GM19467 (cell line): ENCODE measurements at regions not wholly inside any gene's neighbourhood (a gene's known extent, or its start where the extent isn't known, plus 50 kb on each side); places are given as distances from the start of the nearest gene placed in this dataset.

ENCODE experiments used
- ATAC-seq: cut with Tn5 transposase; IDR thresholded peaks from one replicate; pipeline ENCODE4 v1.9.1; 2021; ENCODE audit warnings: mild to moderate bottlenecking, moderate library complexity; ENCODE audit not compliant: unreplicated experiment

DNA sequence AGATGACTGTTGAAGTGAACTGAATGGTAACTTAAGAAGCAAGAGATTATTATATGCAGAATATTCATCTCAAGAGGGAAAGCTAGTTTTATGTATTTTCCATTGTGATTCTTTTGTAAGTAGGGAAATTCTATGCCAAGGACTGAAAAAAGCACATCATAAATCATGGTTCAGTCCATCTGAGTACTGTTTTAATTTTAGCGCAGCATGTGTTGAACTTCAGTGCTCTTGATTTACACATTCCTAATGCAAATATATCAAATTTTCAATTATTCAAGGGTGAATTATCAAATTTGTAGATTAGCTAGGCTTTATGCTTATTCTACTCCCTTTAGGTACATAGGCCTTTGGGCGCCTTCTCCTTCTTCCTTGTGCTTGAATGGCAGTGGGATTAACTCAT, 50.3 kb upstream of the TCF12 start:
- no peak for ATAC-seq

DNA sequence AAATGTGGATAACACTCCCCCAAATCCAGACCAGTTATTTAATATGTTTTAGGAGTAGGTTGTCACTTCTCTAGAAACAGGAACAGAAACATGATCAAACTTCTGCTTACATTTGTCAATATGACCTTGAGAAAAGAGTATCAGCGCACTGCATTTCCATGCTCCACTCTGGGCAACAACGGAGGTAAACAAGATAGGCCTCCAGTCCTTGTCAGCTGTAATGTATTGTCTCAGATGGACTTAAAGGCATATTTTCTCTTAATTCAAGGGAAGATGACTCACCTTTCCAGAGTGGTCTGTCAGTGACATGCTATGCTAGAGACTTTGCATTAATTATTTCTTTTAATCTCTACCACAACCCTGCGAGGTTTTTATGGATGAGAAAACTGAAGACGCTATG, 51.6 kb upstream of the TCF12 start:
- ATAC-seq = no peak

DNA sequence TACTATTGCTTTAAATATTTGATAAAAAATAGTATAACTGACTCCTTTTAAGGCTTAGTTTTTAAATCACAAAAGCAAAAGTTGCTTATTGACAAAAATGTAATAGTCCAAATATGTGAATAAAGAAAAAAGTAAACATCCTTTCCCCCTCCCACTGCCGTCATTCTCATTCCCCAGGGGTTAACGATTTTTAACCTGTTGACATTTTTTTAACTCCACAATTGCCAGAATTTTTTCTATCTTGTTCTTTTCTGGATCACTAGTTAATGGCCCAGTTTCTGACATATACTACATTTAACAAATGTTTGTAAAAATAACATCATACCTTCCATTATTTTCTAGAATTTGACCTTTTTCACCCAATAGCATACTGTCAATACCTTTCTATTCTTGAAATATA, 60.6 kb upstream of the TCF12 start:
- no peak for ATAC-seq

GRCh38 chr15:56856934-56857333, 61.5 kb upstream of the TCF12 start:
- no peak for ATAC-seq

DNA sequence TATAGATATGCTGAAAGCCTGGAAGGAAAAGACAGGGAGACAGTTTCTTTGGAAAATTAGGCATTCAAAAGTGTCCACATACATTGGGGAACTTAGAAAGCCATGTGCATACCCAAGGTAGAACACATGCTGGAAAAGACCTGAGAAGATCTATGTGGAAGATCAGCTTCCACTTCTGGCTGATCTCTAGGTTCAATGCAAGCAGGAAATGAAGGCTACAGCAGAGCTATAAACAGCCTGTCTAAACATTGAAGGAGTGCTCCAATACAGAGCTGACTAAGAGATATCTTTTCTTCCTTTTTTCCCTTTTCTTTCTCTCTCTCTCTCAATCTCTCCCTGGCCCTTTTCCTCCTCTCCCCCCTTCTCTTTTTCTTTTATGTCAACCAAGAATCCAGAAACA, 73.6 kb upstream of the TCF12 start:
- ATAC-seq = no peak

DNA sequence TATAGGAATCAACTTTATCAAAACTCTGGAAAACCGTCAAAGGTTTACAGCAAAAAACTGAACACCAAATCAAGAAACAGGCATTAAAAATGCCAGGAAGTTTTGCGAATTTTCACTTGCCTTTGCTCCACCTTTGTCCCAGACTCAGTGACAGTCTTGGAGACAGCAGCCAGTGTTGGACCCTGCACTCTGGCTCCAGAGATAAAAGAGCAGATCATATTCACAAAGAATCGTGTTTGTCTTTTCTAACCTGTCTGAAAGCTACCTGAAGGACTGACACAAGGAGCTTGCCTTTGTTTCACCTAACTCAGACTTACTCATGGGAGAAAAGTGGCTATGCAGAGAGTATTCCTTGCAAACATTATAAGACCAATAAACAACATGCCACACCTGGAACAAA, 74.0 kb upstream of the TCF12 start:
- no peak for ATAC-seq

DNA sequence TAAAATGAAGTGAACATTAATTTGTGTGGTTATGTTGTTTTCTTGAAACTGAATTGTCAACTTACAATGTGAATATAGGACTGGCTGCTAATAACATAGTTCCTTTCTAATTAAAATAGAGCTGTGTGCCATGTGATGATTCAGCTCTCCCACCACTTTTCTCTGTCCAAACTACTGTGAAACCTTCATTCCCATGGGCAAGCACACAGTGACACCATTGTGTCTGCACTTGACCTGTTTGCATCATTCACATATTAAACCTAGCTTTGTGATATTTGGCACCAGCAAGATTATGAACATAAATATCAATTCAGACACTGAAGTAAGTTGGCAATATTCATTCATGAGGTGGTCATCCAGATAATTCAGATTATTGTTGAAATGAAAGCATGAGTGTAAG, 78.8 kb upstream of the TCF12 start:
- no peak for ATAC-seq

DNA sequence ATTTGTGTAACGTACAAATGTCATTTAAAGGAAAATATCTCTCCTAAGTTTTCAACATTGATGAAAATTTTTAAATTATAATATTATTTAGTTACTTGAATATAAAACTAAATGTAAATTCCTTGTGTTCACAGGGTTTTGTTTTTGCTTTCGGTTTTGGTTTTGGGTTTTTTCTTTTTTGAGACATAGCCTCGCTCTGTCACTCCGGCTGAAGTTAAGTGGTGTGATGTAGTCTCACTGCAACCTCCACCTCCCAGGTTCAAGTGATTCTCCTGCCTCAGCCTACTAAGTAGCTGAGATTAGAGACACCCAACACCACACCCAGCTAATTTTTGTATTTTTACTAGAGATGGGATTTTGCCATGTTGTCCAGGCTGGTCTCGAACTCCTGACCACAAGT, 79.3 kb upstream of the TCF12 start:
- no peak for ATAC-seq

GRCh38 chr15:56838085-56838484, 80.4 kb upstream of the TCF12 start:
- ATAC-seq = no peak

DNA sequence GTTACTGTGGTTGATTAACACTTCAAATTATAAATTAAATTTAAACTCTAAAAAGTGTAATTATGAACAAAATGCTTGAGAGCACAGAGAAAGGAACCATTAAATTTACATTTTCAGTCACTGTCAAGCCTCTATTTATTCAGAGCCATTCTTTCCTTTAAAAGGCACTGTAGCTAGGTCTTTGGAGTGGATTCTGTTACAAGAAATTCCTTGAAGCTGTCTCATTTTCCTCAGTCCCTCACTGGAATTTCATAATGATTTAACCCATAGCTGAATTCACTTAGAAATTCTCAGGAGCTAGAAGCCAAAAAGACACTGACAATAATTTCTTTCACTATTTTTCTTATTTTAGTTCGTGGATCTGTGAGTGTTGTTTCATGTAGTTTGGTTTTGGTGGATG, 81.2 kb upstream of the TCF12 start:
- no peak for ATAC-seq

- ATAC-seq = no peak
Observed at GRCh38 chr15:56835718-56836171, 82.7 kb upstream of the TCF12 start.

DNA sequence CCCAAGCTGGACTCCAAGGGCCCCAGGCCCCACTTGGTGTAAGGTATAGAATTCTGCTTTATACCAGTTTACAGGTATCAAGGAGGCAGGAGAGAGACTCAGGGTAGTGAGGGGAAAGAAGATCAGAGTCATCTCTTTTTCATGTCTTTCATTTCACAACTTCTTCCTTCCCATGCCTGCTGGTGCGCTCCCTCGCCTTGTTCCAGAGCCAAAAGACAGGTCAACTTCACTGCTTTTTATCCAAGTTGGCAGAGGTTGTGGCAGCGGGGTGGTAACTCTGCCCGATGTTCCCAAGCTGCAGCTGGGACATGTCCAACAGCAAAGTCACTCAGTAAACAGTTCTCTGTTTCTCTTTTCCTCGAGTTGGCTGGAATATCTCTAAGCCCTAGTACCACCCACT, 86.3 kb upstream of the TCF12 start:
- ATAC-seq = no peak

DNA sequence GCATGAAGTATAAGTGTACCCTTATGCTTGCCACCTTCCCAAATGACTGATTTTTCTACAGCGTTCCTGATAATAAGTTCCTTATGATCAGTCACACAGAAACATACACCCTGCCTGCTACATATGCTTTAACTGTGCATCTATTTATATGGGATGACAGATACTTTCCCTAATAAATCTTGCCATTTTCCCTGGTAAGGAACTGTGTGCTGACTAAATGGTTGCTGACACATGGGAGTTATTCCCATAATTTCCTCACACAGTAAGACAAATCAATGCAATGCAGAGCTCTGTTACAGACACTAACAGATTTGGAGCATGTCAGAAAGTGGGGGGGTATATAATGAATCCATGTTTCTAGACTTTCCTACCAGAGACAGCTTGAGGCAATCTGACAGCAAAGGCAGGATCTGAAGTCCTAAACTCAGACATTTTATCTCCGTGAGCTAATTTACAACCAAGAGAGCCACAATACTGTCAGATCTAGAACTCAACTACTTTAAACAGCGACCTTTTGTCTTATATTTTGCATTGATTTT, 86.9 kb upstream of the TCF12 start:
- ATAC-seq = no peak

DNA sequence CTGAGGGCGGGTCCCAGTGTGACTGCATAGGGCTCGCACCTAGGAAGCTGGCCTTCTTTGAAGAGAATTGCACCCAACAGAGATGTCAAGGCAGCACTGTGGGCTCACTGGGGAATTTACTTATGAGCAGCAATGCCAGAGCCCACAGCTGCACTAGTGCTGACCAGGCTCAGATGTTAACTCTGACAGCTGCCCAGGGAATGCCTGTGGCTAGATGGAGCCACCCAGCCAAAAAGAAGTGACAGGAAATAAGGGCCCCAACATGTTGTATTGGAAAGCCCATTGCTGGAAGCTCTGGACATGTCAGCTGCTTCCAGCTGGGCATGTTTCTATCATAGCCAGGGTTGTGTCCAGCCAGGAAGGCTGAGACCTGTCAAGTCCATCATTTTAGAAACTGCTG, 90.9 kb upstream of the ZNF280D start:
- ATAC-seq = no peak

DNA sequence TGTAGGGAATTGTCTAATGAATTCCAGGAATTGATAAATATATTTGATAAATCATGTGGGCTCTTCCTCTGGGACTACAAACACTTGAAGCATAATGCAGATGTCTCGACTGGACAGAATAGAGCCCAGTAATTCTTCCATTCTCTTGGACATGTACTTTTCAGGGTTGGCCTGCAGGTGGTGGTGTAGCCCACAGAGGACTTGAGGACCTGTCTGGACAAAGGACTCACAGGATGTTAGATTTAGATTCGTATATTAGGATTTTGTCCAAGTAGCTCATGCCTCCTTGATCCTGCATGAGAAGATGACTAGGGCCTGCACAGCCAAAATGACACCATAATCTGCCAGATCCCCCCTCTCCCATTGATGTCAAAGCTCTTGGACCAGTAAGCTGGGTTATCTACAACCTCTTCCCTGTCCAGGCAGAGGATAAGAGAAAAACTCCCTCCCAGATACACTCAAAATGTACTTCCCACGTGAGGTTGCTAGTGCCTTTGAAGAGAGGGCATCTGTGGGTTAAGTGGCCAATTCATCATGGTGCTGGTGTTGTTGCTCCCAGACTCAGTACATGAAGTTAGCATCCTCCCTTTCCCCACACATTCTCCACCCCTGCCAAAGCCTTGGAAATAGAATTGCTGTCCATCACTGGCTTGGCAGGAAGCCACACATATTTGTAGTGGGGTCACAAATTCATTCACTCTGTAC, 88.6 kb upstream of the ZNF280D start:
- ATAC-seq = peak; percentile 73

DNA sequence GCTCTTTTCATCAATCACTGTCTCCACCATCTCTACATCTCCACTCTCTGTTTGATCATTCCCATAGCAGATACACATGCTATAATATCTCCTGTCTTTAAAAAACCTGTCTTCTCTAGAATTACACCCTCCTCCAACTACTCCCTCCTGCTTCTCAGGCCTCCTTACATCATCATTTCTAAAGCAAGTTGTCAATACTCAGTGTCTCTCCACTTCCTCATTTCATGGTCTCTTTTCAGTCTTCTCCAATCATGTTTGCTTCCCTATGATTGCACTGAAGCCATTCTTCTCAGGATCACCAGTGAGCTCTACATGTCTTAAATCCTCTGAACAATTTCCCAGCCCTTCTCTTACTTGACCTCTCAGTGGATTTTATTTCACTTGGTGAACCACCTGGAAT, 87.0 kb upstream of the ZNF280D start:
- no peak for ATAC-seq

DNA sequence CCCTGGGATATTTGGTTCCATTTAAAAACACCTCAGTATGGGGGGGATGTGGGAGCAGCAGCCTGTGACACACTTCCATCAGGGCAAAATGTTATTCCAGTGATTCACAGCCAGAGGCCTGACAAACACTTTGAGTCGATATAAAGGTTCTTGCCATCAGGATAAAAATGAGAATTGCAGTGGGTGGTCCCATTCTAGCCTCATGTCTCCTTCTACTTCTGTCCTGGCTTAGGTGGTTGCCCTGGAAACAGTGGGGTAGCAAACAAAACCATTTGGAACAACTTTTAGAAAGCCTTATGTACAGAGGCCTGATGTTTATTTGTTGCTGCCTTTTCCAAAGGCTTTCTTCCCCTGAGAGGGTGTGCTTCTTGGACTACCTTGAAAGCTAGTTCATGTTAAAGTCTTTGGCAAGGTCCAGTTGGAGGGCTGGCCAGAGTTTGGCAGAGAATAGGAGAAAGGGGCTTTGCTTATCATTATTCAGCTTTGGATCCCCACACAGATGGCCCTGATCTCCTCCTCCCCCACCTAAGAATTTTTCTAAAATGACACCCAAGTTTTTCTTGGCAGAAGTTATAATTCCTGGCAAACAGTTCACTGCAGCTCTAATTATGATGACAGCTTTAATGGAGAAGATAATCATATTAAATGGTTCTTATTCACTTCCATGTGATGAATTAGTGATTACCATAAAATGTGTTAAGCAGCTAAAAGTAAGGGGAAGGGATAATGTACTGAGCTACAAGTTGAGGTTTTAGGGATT, 84.2 kb upstream of the ZNF280D start:
- ATAC-seq = no peak

DNA sequence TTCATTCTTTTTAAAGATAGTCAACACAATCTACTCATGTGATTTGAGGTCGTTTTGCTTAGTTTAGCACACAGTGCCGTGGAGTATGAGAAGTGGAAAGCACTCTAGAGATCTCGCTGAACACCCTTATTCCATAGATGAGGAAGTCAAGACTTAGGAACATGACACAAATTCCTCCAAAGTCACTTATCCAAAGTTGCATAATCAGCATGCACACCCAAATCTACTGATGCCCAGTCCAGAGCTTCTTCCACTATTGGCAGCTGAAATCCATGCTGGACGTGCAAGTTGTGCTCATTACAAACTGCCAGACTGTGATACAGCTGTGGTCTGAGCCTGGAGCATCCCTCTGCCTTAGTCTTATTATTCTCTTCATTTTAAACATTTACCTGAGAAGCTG, 83.5 kb upstream of the ZNF280D start:
- no peak for ATAC-seq

DNA sequence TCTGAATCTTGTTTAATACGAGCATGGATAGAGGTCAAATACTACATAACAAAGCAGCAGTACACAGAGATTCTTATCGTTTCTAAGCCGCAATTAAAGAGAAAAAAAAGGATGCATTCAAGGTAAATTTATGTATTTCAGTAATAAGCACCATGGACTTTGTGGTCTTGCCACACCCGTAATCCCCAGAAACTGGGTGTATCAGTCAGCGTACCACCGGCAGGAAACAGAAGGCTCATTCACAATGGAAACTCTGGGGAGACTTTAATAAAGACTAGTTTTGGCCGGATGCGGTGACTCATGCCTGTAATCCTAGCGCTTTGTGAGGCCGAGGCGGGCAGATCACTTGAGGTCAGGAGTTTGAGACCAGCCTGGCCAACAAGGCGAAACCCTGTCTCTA, 81.9 kb upstream of the ZNF280D start:
- no peak for ATAC-seq

DNA sequence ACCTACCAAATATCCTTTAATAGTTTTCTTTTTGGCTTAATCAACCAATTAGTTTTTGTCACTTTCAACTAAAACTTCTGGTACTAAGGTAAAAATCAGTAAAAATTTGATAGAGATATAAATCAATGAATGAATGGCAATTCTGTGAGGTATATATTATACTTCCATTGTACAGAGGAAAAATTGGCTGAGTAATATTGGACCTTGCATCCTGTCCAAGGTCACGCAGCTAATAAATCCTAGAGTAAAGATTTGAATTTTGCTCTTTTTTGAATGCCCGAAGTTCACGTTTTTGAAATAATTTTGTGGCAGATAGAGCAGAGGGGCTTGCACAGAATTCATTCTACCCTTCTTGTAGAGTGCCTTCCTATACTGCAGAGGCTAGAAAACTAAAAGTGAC, 81.1 kb upstream of the ZNF280D start:
- no peak for ATAC-seq

DNA sequence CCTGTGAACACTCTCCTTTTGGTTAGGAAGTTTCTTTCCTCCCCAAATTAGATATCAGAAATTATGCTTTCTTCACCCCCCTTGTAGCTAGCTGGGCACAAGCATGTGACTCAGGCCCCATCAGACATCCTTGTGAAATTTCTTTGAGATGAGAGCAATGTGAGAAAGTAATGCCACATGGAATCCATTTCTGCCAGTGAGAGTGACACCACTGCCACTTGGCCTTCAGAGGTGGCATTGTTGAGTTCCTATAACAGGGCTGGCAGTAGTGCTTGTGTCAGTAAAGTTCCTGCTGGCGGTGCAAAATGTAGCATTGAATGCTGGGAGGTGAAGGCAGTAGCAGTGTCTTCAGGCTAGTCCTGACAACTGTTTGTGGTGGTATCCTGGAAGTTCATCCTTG, 80.7 kb upstream of the ZNF280D start:
- ATAC-seq = no peak

- no peak for ATAC-seq
Observed at GRCh38 chr15:56812961-56813360, 79.7 kb upstream of the ZNF280D start.
